PC-3 (cell line): ENCODE measurements at regions not wholly inside any gene's neighbourhood (a gene's known extent, or its start where the extent isn't known, plus 50 kb on each side); places are given as distances from the start of the nearest gene placed in this dataset.

Experiments
- ATAC-seq: fragments of 200-7000 bp; cut with Tn5 transposase; 2 replicates; pipeline ENCODE4 v1.9.1; 2020; ENCODE audit warnings: mild to moderate bottlenecking, moderate library complexity
- BruUV-seq: library from RNA; stranded (reverse); fragments of 400-500 nt; replicated peaks from 2 replicates; lab custom pipeline; 2021; lab: Mats Ljungman, UMichigan
- CTCF ChIA-PET: fragments of 300-600 bp; sonication (Branson Sonifier 250); formaldehyde crosslinking; loops from one replicate; lab custom pipeline; 2022; ENCODE audit warnings: antibody characterized with exemption; lab: Charles Lee
- POLR2A ChIA-PET: fragments of 300-600 bp; sonication (Branson Sonifier 250); formaldehyde crosslinking; loops from one replicate; lab custom pipeline; 2022; ENCODE audit warnings: antibody characterized with exemption; ENCODE audit not compliant: unreplicated experiment; lab: Charles Lee
- DNase-seq: peaks from one replicate; pipeline ENCODE4 v3.0.0-alpha.2; 2015
- H2AFZ ChIP-seq: fragments of 300-600 bp; sonication (generic); 2 replicates; pipeline ENCODE4 v1.6.0; 2016; ENCODE audit warnings: antibody characterized with exemption, low read length
- H3F3A ChIP-seq: fragments of 300-600 bp; sonication (generic); one replicate; pipeline ENCODE4 v1.6.0; 2017; ENCODE audit warnings: antibody characterized with exemption, low read length, control low read depth, mild to moderate bottlenecking; ENCODE audit not compliant: unreplicated experiment
- H3K27ac ChIP-seq: fragments of 300-600 bp; sonication (generic); 2 replicates; pipeline ENCODE4 v1.5.1; 2016; ENCODE audit warnings: mild to moderate bottlenecking, low read length
- H3K27me3 ChIP-seq: fragments of 300-600 bp; sonication (generic); 2 replicates; pipeline ENCODE4 v1.6.1; 2016; ENCODE audit warnings: low read length, mixed read lengths
- H3K36me3 ChIP-seq: fragments of 300-600 bp; sonication (generic); 2 replicates; pipeline ENCODE4 v1.6.1; 2016; ENCODE audit warnings: low read depth, mixed run types, low read length, mixed read lengths
- H3K4me1 ChIP-seq: fragments of 300-600 bp; sonication (generic); 2 replicates; pipeline ENCODE4 v1.5.1; 2016; ENCODE audit warnings: low read length; ENCODE audit not compliant: insufficient read depth
- H3K4me2 ChIP-seq: fragments of 300-600 bp; sonication (generic); 2 replicates; pipeline ENCODE4 v1.6.0; 2016; ENCODE audit warnings: low read length
- H3K4me3 ChIP-seq: fragments of 300-600 bp; sonication (generic); 2 replicates; pipeline ENCODE4 v1.5.1; 2016; ENCODE audit warnings: mild to moderate bottlenecking, low read length, mixed read lengths
- H3K79me2 ChIP-seq: fragments of 300-600 bp; sonication (generic); 2 replicates; pipeline ENCODE4 v1.6.1; 2017; ENCODE audit warnings: low read length, mixed read lengths
- H3K9ac ChIP-seq: fragments of 300-600 bp; sonication (generic); 2 replicates; pipeline ENCODE4 v1.6.0; 2016; ENCODE audit warnings: mild to moderate bottlenecking, low read length
- H3K9me2 ChIP-seq: fragments of 300-600 bp; sonication (generic); replicated peaks from 2 replicates; pipeline ENCODE4 v1.6.1; 2016; ENCODE audit warnings: mixed run types, low read length, mixed read lengths
- H3K9me3 ChIP-seq: fragments of 300-600 bp; sonication (generic); 2 replicates; pipeline ENCODE4 v1.6.1; 2016; ENCODE audit warnings: low read length, mixed read lengths
- H4K20me1 ChIP-seq: fragments of 300-600 bp; sonication (generic); 2 replicates; pipeline ENCODE4 v1.6.1; 2016; ENCODE audit warnings: low read length, mixed read lengths
- CTCF ChIP-seq: fragments of 300-600 bp; sonication (generic); conservative IDR thresholded peaks from 2 replicates; pipeline ENCODE4 v1.5.1; 2017; ENCODE audit warnings: antibody characterized with exemption, low read depth, mild to moderate bottlenecking, low read length
- EZH2 ChIP-seq: fragments of 300-600 bp; sonication (generic); IDR thresholded peaks from one replicate; pipeline ENCODE4 v1.6.1; 2017; ENCODE audit warnings: antibody characterized with exemption, mild to moderate bottlenecking, low read length; ENCODE audit not compliant: unreplicated experiment
- EZH2phosphoT487 ChIP-seq: fragments of 300-600 bp; sonication (generic); IDR thresholded peaks from 2 replicates; pipeline ENCODE4 v1.6.1; 2018; ENCODE audit warnings: mild to moderate bottlenecking, antibody characterized with exemption, low read length, borderline replicate concordance
- intact Hi-C: fragments of 100-400 bp; cut with micrococcal nuclease; formaldehyde crosslinking; loops from 2 replicates; pipeline ENCODE4 v1.9.0; 2023

GRCh38 chrX:23548164-23548563, 119.1 kb upstream of the PRDX4 start:
- peaks cover 4% of the 10 kb centered on the region; the same call in 1 of the 2 replicates for H3K4me1 ChIP-seq
- H3K4me2 ChIP-seq = no peak overlapping the region
- no peaks in the 10 kb centered on the region for H3K9me2 ChIP-seq
- ATAC-seq (peak; percentile 81), DNase-seq (peak; percentile 89)
- POLR2A ChIA-PET = no interaction called here
- no peaks in the 10 kb centered on the region for H3F3A ChIP-seq
- no peak overlapping the region for H2AFZ ChIP-seq
- no peak overlapping the region for H3K4me3 ChIP-seq
- BruUV-seq = no TSS peak
- no peak for TF ChIP-seq EZH2phosphoT487
- intact Hi-C loops = loop anchor here (2.0 kb wide), 1 partner anchor 43 kb away; no protein-coding TSS in a partner anchor
- H3K27me3 ChIP-seq = peaks cover 38% of the 10 kb centered on the region; the same call in 1 of the 2 replicates
- no peaks in the 10 kb centered on the region for H3K9me3 ChIP-seq
- no peak overlapping the region for H3K9ac ChIP-seq
- no peaks in the 10 kb centered on the region for H3K36me3 ChIP-seq
- no peak overlapping the region for H3K27ac ChIP-seq
- CTCF ChIA-PET = no interaction called here
- no peaks in the 10 kb centered on the region for H4K20me1 ChIP-seq
- H3K79me2 ChIP-seq = no peaks in the 10 kb centered on the region

- Histone ChIP-seq H3K27me3 (peaks cover 46% of the 10 kb centered on the region; the same call in 1 of the 2 replicates), H3K27ac (no peak overlapping the region), H3K4me2 (no peak overlapping the region), H2AFZ (no peak overlapping the region), H3K36me3 (no peaks in the 10 kb centered on the region), H3K9ac (no peak overlapping the region), H3K4me1 (peaks cover 4% of the 10 kb centered on the region; the same call in 1 of the 2 replicates), H4K20me1 (no peaks in the 10 kb centered on the region), H3K79me2 (no peaks in the 10 kb centered on the region), H3K9me3 (no peaks in the 10 kb centered on the region), H3K9me2 (no peaks in the 10 kb centered on the region), H3K4me3 (no peak overlapping the region), H3F3A (no peaks in the 10 kb centered on the region)
- DNase-seq (no peak), ATAC-seq (no peak)
- intact Hi-C loops = loop anchor here (5.0 to 10.0 kb wide), 4 partner anchors 208 to 1565 kb away; no protein-coding TSS in a partner anchor
- TF ChIP-seq CTCF = no peak
- TF ChIP-seq EZH2 = no peak
- no peak for TF ChIP-seq EZH2phosphoT487
- CTCF ChIA-PET = no interaction called here
- POLR2A ChIA-PET = no interaction called here
- BruUV-seq = no TSS peak
These were observed 115.0 kb upstream of the PRDX4 start for GRCh38 chrX:23552303-23552702.

- ATAC-seq = peak; percentile 37
- Histone ChIP-seq H3K9ac (no peak overlapping the region), H3K4me2 (no peak overlapping the region), H3K4me1 (no peaks in the 10 kb centered on the region), H2AFZ (no peak overlapping the region), H4K20me1 (no peaks in the 10 kb centered on the region), H3K27me3 (peaks cover 41% of the 10 kb centered on the region; the same call in 1 of the 2 replicates), H3K36me3 (no peaks in the 10 kb centered on the region), H3K9me2 (no peaks in the 10 kb centered on the region), H3K27ac (no peak overlapping the region), H3K79me2 (no peaks in the 10 kb centered on the region), H3K4me3 (no peak overlapping the region), H3K9me3 (no peaks in the 10 kb centered on the region), H3F3A (no peaks in the 10 kb centered on the region)
- no TSS peak for BruUV-seq
- intact Hi-C loops = loop anchor here (1.0 to 10.0 kb wide), 5 partner anchors 150 to 1567 kb away; no protein-coding TSS in a partner anchor
- ChIA-PET POLR2A (no interaction called here), CTCF (interaction anchor here (0.7 kb wide), 1 partner anchor 880 kb away, joined by 3 read pairs; no protein-coding TSS in a partner anchor)
- TF ChIP-seq EZH2phosphoT487 (no peak), CTCF (peak; percentile 76), EZH2 (no peak)
- DNase-seq = peak; percentile 68
These were observed 113.0 kb upstream of the PRDX4 start for GRCh38 chrX:23554304-23554703.
